ENCODE measurements at regions not wholly inside any gene's neighbourhood (a gene's known extent, or its start where the extent isn't known, plus 50 kb on each side); places are given as distances from the start of the nearest gene placed in this dataset.

DNA sequence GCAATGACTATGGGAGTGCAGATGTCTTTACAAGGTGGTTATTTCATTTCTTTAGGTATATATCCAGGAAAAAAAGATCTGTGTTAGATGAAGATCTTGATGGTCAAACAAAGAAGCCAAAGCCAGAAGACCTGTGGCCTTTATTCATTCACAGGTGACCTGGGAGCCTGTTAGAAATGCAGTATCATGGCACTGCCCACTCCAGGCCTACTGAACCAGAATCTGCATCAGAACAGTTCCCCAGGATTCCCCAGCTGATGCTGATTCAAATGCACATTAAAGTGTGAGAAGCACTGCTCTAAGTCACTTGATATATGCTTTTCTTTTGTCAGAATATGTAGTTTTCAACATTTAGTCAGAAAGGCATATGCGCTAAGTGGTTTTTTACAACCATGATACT is 251.1 kb downstream of the IPMK start:
- H3K27ac ChIP-seq: no peak overlapping the region
- WGBS, 2 donors: 95 to 100% methylated on average over 1 of the region's 1 CpG
- TF ChIP-seq EP300 (IDR thresholded peaks at IDR 0.05): no peak
- no peaks in the 10 kb centered on the region for H3K4me1 ChIP-seq
- H3K36me3 ChIP-seq: no peaks in the 10 kb centered on the region
- H3K4me3 ChIP-seq: no peak overlapping the region
- DNase-seq (ENCODE audit: low spot score in 2 of 2): no peak
- H3K27me3 ChIP-seq: no peaks in the 10 kb centered on the region
- no peaks in the 10 kb centered on the region for H3K9me3 ChIP-seq

- Histone ChIP-seq H3K4me3 (no peak overlapping the region), H3K27me3 (no peaks in the 10 kb centered on the region), H3K9me3 (no peaks in the 10 kb centered on the region), H3K4me1 (no peaks in the 10 kb centered on the region), H3K36me3 (no peaks in the 10 kb centered on the region), H3K27ac (no peak overlapping the region)
- 66 to 75% methylated on average over 1 of the region's 1 CpG for WGBS, 2 donors
- DNase-seq (ENCODE audit: low spot score in 2 of 2): no peak
- TF ChIP-seq EP300 (IDR thresholded peaks at IDR 0.05) (no peak), POLR2A (IDR thresholded peaks at IDR 0.05) (no peak)
- TF ChIP-seq, protein P1, sequence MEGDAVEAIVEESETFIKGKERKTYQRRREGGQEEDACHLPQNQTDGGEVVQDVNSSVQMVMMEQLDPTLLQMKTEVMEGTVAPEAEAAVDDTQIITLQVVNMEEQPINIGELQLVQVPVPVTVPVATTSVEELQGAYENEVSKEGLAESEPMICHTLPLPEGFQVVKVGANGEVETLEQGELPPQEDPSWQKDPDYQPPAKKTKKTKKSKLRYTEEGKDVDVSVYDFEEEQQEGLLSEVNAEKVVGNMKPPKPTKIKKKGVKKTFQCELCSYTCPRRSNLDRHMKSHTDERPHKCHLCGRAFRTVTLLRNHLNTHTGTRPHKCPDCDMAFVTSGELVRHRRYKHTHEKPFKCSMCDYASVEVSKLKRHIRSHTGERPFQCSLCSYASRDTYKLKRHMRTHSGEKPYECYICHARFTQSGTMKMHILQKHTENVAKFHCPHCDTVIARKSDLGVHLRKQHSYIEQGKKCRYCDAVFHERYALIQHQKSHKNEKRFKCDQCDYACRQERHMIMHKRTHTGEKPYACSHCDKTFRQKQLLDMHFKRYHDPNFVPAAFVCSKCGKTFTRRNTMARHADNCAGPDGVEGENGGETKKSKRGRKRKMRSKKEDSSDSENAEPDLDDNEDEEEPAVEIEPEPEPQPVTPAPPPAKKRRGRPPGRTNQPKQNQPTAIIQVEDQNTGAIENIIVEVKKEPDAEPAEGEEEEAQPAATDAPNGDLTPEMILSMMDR (IDR thresholded peaks at IDR 0.05): no peak
Observed at GRCh38 chr10:58014436-58014835, 253.3 kb downstream of the IPMK start.

- H3K27me3 ChIP-seq: no peaks in the 10 kb centered on the region
- DNase-seq (ENCODE audit: low spot score in 2 of 2): no peak
- H3K9me3 ChIP-seq: no peaks in the 10 kb centered on the region
- H3K27ac ChIP-seq: no peak overlapping the region
- TF ChIP-seq, protein P1 (IDR thresholded peaks at IDR 0.05): no peak
- no peak for TF ChIP-seq POLR2A (IDR thresholded peaks at IDR 0.05)
- no peak for TF ChIP-seq EP300 (IDR thresholded peaks at IDR 0.05)
- H3K4me3 ChIP-seq: no peak overlapping the region
- no peaks in the 10 kb centered on the region for H3K36me3 ChIP-seq
- WGBS, 2 donors: 75 to 88% methylated on average over 4 of the region's 4 CpGs
- no peaks in the 10 kb centered on the region for H3K4me1 ChIP-seq
Observed at GRCh38 chr10:58013406-58013805, 254.3 kb downstream of the IPMK start.

DNA sequence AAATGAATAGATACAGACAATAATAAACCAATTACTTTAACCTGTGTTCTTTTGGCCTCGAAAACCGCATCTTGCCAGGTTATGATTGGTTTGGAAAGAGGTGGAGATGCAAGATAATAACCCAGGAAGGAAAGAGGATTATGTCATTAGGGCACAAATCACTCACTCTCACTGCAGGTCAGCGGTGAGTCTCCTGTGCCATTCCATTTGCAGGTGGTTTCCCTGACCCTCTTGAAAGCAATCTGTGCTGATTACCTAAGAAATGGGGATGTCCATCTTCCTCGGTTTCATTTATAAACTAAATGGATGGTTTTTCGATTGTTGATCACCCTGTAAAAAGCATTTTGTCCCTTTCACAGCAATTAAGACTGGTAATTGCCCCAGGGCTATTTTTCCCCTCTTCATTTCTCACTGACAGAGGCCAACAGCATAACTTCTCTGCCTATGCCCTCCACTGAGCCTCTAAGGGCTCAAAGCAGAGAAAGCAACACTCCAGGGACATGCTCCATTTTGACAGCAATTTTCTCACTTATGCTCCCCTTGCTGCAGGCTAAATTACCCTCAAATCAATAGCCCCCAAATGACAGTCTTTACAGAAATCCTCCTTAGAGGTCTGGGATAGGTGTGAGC is 257.5 kb downstream of the IPMK start:
- no peak for TF ChIP-seq POLR2A (IDR thresholded peaks at IDR 0.05)
- TF ChIP-seq, protein P1 (IDR thresholded peaks at IDR 0.05): no peak
- TF ChIP-seq EP300 (IDR thresholded peaks at IDR 0.05): no peak
- 69 to 70% methylated on average over 5 of the region's 5 CpGs for WGBS, 2 donors
- H3K36me3 ChIP-seq: no peaks in the 10 kb centered on the region
- H3K27me3 ChIP-seq: no peaks in the 10 kb centered on the region
- no peak overlapping the region for H3K27ac ChIP-seq
- H3K4me1 ChIP-seq: no peaks in the 10 kb centered on the region
- no peak for DNase-seq (ENCODE audit: low spot score in 2 of 2)
- H3K9me3 ChIP-seq: no peaks in the 10 kb centered on the region
- no peak overlapping the region for H3K4me3 ChIP-seq

GRCh38 chr10:58003945-58004344 is 263.7 kb downstream of the IPMK start:
- Histone ChIP-seq H3K27ac (no peak overlapping the region), H3K4me1 (no peaks in the 10 kb centered on the region), H3K36me3 (no peaks in the 10 kb centered on the region), H3K4me3 (no peak overlapping the region), H3K27me3 (no peaks in the 10 kb centered on the region), H3K9me3 (no peaks in the 10 kb centered on the region)
- 38 to 43% methylated on average over 2 of the region's 2 CpGs for WGBS, 2 donors
- DNase-seq (ENCODE audit: low spot score in 2 of 2): no peak
- TF ChIP-seq POLR2A (IDR thresholded peaks at IDR 0.05): no peak
- TF ChIP-seq EP300 (IDR thresholded peaks at IDR 0.05): no peak
- TF ChIP-seq, protein P1 (IDR thresholded peaks at IDR 0.05): no peak

- H3K36me3 ChIP-seq: no peaks in the 10 kb centered on the region
- no peaks in the 10 kb centered on the region for H3K9me3 ChIP-seq
- H3K27ac ChIP-seq: no peak overlapping the region
- no peaks in the 10 kb centered on the region for H3K27me3 ChIP-seq
- no peak for DNase-seq (ENCODE audit: low spot score in 2 of 2)
- no peak overlapping the region for H3K4me3 ChIP-seq
- TF ChIP-seq POLR2A (IDR thresholded peaks at IDR 0.05) (no peak), EP300 (IDR thresholded peaks at IDR 0.05) (no peak)
- TF ChIP-seq, protein P1 (IDR thresholded peaks at IDR 0.05): no peak
- 75 to 89% methylated on average over 3 of the region's 3 CpGs for WGBS, 2 donors
- no peaks in the 10 kb centered on the region for H3K4me1 ChIP-seq
Observed at GRCh38 chr10:58001159-58001558, 266.5 kb downstream of the IPMK start.

Measured in tibial nerve (tissue), 4 donors.